Islet precursor cell (in vitro differentiated cells): ENCODE measurements at regions not wholly inside any gene's neighbourhood (a gene's known extent, or its start where the extent isn't known, plus 50 kb on each side); places are given as distances from the start of the nearest gene placed in this dataset.
A peak's percentile ranks its signal among the peaks of the same experiment; 100 is the strongest.
"Not testable (repeated sequence)": the region's sequence is repeated elsewhere in the genome, so short reads cannot be mapped to it uniquely, and the experiment has no call there.

Experiments
- DNase-seq: peaks from one replicate; pipeline ENCODE4 v3.0.0-alpha.2; 2018

GRCh38 chr3:110971010-110971601 is 100.5 kb upstream of the NECTIN3 start:
- no peak for DNase-seq

DNA sequence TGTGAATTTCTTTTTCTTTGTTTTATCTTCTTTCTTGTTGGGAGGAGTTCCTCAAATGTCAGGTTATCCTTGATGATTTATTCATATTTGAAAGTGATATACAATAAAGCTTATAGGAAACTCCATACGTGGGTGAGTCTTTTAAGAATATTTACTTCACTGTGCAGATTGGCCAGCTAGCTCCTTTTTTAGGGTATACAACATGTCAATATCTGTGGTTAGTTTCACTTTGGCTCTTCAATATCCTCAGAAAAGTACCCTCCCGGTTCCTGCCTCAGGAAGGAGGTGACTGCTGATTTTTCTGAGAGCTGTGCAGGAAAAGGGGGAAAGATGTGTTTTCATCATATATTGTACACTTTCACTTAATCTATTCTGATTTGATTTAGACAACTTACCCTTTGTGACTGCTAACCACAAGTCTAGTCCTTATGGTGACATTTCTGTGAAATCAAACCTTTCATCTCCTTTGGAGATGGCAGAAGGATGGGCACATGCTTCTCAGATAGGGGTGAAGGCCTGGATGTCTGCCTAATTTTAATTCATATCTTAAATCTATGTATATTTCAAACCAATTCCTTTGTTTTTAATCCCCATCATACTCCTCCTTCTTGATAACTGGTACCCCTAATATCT is 98.2 kb upstream of the NECTIN3 start:
- no peak for DNase-seq

DNA sequence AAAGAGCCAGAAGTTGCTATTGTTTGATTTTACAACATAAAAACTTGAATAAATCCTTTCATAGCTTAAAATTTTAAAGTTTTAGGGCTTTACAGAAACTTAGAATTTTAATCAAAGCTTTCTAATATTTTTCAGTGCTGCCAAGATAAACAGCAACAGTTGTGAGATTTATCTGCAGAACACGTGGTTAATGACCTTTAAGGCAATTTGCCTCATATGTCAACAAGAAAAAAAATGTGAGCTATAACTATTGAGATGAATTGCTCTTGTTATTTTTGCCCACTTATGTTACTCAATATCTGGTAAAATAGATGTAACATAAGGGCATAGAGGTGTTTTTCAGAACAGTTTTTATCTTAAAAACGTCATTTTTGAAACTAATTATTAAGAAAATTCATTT is 96.7 kb upstream of the NECTIN3 start:
- no peak for DNase-seq

DNA sequence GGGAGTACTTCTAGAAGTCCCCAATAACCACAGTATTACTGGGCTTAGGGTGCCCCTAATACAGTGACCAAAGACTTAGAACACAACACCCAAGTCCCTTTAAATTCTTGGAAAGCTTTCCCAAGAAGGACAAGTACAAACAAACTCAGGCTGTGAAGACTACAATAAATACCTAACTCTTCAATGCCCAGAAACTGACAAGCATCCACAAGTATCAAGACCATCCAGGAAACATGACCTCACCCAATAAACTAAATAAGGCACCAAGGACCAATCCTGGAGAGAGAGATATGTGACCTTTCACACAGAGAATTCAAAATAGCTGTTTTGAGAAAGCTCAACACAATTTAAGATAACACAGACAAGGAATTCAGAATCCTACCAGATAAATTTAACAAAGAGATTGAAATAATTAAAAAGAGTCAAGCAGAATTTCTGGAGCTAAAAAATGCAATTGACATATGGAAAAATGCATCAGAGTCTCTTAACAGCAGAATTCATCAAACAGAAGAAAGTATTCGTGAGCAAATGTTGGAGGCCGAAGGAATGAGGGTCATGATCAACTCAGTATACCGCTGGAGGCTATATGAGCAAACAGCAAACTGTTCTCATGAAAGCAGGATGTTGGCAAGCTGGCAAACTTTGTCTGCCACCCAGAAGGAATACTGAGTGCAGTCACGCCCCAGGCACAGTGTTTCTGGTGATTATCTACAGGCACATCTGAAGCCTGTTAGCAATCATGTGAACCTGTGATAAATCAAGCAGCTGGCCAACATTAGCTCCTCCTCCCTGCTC is 87.0 kb upstream of the NECTIN3 start:
- DNase-seq, result no peak

- DNase-seq, result no peak
Measured at GRCh38 chr3:110989446-110989845, 82.2 kb upstream of the NECTIN3 start.

DNA sequence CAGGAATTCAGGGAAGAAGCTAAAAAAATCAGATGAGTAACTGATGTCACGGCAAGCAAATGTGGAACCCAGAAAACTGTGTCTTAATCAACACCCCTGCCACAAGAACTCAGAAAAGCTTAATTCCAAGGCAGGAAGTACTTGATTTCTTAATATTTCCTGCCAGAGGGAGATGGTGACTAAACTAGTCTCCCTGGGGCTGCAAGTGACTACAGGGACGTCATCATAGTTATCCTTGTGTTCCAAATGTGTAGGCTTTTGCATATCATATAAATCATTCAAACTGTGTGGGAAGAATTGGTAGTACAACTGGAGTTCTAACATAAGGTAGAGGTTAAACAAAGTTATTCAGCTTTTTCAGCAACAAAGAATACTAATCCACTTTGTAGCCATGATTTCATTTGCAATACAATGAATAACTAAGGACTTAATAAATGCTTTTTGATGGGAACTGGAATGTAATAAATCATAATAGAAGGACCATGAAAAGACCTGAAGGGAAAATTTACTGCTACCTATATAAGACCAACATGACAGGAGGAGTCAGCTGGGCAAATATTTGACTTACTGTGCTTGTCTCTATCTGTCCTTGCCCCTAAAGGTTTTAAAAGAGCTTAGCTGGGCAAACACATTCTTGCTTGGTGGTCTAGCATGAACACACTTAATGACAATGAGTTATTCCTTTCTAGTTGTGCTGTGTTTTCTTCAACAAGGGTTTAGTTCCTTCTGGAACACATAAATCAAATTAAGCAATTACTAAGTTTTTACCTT is 76.0 kb upstream of the NECTIN3 start:
- DNase-seq, result no peak

DNA sequence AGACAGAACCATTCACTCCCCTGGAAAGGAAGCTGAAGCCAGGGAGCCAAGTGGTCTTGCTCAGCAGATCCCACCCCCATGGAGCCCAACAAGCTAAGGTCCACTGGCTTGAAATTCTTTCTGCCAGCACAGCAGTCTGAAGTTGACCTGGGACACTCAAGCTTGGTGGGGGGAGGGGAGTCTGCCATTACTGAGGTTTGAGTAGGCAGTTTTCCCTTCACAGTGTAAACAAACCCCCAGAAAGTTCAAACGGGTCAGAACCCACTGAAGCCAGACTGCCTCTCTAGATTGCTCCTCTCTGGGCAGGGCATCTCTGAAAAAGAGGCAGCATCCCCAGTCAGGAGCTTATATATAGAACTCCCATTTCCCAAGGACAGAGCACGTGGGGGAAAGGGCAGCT is 72.8 kb upstream of the NECTIN3 start:
- not testable (repeated sequence) for DNase-seq

DNA sequence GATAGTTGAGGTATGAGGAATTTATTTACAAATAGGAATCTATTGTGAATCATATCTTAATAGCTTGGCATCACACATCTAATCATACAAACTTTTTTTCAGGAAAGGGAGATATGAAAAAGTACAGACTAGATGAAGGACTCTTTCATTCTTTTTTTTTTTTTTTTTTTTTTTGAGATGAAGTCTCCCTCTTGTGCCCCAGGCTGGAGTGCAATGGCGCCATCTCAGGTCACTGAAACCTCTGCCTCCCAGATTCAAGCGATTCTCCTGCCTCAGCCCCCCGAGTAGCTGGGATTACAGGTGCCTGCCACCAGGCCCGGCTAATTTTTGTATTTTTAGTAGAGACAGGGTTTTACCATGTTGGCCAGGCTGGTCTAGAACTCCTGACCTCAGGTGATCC is 65.1 kb upstream of the NECTIN3 start:
- DNase-seq, result not testable (repeated sequence)

DNA sequence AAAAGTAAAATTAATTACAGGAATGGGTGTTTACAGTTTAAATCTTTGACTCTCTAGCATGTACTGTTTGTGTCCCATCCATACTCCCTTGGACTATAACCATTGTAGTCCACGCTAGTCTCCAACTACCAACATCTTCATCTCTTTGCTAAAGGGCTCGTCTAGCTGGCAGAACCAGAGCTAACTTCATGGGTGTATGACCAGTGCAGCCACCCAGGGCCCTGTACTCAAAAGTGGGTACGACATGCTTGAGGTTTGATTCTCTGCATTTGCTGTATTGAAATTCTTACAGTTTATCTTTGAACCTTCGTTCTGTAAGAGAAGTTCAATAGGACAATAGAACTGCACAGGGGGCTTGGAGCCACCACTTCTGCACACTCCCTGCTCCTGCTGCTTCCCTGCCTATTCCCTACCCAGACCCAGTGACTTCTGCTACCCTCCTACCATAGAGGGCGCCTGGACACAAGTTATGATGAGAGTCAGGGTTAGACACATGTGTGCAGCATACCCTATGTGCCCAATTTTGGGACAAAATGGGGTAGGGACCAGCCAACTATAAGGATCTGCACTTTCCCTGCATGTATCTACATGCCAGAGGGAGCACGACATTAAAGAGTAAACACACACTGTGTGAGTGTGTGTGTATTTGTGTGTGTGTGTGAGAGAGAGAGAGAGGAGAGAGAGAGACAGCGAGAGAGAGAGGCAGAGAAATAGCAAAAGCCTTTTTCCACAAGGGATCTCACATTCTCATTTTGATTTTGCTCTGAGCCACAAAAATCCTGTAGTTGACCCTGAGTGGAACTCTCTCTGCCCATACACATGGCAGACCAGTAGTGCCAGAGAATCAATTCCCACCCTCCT is 59.0 kb upstream of the NECTIN3 start:
- peak; percentile 69 for DNase-seq
